ENCODE measurements at regions not wholly inside any gene's neighbourhood (a gene's known extent, or its start where the extent isn't known, plus 50 kb on each side); places are given as distances from the start of the nearest gene placed in this dataset.

GRCh38 chr20:25135031-25135430 lies 53.1 kb upstream of the VSX1 start:
- no peak for DNase-seq (ENCODE audit: low read depth)

DNA sequence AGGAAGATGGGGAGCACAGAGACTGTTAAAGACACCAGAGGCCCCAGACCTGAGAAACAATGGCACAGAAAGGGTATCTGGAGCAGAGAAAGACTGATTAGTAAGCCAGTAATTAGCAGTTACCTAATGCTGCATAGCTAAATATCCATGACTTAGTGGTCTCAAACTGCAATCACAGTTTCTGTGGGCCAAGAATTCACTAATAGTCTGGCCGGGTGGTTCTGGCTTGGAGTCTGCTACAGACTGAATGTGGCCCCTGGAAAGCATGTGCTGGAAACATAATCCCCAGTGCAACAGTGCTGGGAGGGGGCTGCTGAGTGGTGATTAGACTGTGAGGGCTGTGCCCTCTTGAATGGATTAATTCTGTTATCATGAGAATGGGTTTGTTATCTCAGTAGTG lies 54.1 kb upstream of the VSX1 start:
- no peak for DNase-seq (ENCODE audit: low read depth)

DNA sequence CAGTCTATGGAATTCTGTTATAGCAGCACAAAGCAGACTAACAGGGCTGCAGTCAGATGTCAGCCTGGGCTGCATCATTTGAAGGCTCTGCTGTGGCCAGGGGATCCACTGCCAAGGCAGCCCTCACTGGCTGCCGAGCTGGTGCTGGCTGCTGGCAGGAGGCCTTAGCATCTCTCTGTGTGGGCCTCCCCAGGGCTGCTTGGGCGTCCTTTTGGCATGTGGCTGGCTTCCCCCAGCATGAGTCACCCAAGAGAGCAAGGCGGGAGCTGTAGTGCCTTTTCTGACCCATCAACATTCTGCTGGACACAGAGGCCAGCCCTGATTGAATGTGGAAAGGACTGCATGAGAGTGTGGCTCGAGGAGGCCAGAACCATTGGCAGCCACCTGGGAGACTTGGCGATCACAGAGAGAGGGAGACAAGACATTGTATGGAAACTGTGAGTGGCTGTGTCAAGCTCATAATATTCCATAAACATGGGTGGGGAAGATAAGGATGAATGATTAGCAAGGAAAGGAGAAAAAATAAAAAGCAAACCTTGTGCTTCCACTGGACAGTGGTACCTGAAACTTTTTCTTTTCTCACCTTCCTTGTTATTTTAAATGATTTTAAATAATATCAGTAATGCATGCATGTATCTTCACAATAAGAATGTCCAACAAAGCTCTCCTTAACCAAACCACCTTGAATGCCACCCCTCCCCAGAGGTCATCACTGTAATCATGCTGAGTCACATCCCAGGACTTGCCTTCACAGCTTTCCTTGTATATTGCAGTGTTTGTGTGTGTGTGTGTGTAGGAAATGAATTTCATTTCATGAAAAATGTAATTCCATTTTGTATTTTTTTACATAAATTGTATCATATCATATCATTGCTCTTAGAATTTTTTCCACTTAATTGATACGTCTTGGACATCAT lies 55.0 kb upstream of the VSX1 start:
- peak; percentile 99 for DNase-seq (ENCODE audit: low read depth)

DNA sequence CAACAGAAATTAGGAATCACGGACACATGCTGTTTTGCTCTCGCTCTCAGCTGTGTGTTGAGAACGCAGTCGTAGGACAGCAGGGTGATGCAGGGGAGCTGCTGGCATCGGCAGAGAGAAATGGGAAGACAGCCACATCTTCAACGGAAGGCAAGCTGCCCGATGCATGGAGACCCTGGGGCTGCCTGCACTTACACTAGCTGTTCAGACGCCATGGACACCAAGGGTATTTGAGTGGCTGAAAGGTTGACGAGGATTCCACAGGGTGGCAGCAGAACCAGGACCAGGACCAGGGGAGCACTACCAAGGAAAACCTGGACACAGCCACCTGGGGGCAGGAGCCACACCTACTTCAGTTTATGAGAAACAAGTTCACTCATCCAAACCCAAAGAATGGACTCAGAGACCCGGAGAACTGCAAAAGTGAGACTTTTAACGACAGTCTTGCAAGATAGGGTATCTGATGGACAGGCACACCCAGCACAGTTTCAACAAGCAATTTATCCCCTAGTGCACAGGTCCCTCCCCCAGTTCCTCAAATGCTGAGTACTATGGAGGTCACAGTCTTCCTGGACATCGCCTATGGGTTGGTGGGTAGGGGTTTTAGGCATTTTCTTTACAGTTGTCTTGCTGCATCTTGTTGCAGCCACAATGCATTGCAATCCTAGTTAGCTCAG lies 56.3 kb upstream of the ENTPD6 start:
- DNase-seq (ENCODE audit: low read depth): peak; percentile 35

DNA sequence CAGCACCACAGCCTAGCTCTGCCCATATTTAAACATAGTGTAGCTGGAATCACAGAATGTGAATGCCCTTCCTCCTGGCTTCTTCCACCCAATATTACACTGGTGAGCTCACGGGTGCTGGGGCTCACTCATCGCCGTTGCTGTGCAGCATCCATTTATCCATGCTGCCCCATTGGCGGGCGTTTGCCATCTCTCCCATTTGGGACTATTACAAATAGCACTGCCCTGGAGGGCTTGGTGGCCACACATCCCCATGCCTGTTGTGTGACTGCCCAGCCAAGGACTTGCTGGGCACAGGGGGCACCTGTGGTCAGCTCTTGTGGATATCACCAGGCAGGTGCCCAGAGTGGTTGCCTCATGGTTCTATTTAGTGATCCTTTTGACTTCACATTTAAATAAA lies 54.5 kb upstream of the ENTPD6 start:
- DNase-seq (ENCODE audit: low read depth): no peak

- DNase-seq (ENCODE audit: low read depth): no peak
Observed at GRCh38 chr20:25142435-25142834, 53.1 kb upstream of the ENTPD6 start.

GRCh38 chr20:25145131-25145530 lies 50.4 kb upstream of the ENTPD6 start:
- no peak for DNase-seq (ENCODE audit: low read depth)

Data from M059J (cell line).